NCI-H1048 (cell line): ENCODE measurements at regions not wholly inside any gene's neighbourhood (a gene's known extent, or its start where the extent isn't known, plus 50 kb on each side); places are given as distances from the start of the nearest gene placed in this dataset.

Source experiments
- DNase-seq: peaks from one replicate; lab custom pipeline; 2025; lab: John Stamatoyannopoulos, UW

DNA sequence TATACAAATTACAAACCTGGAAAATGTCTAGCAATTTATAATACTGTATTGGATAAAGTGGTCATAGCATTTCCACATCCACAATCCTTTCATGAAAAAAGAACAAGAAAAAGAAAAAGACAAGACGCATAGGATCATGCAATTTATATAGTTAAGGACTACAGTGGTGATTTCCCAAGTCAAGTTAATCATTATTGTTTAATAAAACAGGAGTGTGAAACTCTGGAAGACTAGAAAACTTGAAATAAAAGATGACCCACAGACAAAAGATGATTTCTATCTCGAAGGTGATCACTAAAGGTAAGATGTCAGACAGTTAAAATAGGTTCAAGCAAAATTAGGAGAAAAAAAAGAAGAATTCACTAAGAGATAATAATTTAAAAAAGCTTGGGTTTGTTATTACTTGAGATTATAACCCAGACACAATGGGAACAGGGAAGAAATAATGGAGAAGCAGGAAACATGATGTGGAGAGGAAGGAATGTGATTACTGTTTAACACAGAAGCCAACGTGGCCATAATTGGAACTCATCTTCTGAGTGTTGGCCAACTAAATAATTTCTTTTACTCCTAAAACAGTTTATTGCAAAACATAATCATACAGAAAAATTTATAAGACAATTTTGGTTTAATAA, 441.2 kb upstream of the ANO3 start:
- no peak for DNase-seq

DNA sequence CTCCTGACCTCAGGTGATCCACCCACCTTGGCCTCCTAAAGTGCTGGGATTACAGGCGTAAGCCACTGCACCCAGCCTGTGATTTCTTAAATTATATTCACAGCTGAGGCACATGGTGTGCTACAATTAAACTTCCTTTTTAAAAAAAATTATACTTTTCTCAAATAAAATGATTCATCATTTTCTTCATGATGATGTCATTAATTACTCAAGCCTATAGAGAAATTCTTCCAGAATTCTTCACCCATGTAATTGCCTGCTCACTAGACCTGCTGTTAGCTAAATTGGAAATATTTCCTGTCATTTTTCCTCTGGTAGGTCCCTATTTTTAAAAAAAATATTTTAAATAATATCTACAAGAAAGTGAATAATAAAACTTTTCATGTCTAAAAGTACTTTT, 440.0 kb upstream of the ANO3 start:
- no peak for DNase-seq

DNA sequence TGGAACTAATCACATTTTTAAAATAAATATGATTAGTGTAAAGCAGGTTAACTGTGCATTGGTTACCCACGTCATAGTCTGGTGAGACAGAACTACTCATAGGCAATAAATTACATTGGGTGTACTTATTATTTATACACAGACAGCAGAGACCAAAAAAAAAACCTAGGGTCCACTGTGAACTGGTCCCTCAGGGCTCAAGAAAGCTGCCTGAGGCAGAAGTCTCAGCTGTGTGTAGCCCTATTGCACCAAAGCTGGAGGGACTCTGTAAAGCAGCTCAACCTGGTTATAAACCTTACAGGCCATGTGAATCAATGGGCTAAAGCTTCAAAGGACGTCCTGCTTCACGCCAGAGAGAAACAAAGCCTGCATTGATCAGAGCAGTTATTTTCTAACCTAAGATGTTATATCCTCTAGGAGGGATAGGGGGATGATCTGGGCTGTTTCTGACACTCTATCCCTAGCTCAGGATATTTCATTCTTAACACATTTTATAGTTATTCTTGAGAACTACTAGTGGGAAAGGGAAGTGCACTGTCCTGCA, 432.2 kb upstream of the ANO3 start:
- no peak for DNase-seq

- no peak for DNase-seq
These were observed 431.1 kb upstream of the ANO3 start for GRCh38 chr11:25900814-25901213.

DNA sequence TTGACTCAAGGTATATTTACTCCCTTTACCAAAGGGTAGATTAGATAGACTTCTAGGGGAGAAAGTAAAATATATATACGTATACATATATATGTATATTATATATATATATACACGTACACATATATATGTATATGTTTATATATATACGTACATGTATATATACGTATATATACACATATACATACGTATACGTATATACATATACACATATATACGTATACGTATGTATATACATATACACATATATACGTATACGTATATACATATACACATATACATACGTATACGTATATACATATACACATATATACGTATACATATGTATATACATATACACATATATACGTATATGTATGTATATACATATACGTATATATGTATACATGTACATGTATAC, 430.5 kb upstream of the ANO3 start:
- no peak for DNase-seq

DNA sequence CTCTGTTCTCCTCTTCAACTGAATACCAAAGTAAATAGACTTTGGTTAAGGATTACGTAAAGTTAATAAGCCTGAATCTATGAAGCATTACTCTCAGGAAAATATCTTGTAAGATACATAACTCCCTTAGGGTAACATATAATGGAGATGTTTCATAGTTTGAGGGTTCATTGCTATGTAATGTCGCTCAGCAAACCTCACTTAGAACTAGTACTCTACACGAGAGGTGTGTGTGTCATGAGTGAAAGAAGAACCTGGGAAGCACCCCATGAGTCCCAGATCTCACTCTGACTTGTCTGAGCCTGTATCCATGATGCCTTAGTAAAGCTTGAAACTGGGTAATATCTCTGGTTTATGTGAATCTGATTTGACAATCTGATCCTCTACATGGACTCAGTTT, 429.5 kb upstream of the ANO3 start:
- DNase-seq = no peak

DNA sequence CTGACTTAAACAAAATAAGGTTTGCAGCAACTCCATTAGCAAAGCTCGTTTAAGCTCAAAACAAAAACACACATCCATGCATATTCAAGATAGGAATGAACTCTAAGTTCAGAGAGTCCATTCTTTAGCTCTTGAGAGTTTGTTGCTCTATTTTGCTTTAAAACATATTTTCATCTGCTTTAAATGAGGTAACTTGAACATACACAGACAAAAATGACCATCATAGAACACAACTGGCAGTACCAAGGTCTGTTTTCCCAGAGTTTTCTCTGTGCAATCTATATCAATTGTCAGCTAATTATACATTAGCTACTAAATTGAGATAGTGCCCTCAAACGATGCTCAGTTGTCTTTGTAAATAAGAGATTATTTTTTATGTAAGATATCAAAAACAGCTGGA, 423.2 kb upstream of the ANO3 start:
- DNase-seq = no peak

DNA sequence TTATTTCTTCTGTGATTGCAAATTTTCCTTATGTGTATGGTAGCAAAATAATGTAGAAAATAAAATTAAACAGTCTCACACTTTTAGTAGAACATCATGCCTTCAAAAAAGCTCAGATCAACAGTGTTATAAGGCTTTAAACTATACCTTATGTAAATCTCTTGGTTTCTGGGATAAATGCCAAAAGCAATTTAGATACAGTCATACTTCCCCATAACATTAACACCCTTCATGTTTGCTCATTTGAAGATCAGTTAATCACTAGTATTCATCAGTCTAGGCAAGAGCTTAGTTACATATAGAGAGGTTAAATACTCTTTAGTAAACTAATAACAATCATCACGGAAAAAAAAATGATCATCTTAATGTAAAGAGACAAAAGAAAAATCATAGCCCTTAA, 421.8 kb upstream of the ANO3 start:
- peak; percentile 50 for DNase-seq

- DNase-seq = no peak
These were observed 411.6 kb upstream of the ANO3 start for GRCh38 chr11:25920356-25920755.

- no peak for DNase-seq
These were observed 407.3 kb upstream of the ANO3 start for GRCh38 chr11:25924586-25924985.

DNA sequence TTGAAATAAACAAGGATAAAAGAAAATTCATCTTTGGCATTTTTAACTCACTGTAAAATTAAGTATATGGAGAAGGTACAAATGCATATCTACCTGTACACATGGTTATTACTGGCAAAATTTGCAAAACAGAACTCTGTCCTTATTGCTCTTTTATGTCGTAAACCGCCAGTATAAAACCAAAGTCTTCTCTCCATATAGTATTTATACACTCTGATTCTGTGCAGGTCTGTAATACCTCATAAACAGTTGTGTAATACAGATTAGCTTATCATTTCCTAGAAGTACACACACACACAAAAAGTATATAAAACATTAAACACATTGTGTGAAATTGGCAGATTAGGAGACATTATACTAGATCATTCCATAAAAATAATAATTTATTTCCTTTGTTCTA, 406.6 kb upstream of the ANO3 start:
- DNase-seq = no peak

DNA sequence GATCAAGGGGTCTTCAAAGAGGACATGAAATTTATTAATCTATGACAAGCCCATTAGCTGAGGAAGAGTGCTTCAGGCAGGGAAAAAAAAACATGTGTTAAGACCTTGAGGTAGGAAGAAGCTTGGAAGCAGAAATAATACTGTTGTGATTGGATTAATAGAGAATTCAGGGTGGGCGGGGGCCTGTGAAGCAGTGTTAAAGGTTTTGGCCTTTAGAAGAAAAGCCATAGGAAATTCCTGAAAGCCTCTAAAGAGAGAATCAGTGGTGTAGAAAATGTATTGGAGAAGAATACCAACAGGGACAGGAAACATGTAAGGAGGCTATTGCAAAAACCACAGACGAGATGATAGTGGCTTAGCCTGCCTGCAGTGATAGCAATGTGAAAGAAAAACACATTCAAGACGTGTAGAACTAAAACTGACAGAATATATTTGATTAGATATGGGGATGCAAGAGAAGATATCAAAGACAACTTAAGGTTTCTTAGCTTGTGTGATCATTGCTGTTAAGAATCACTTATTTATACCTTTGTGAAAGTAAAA, 404.4 kb upstream of the ANO3 start:
- no peak for DNase-seq

DNA sequence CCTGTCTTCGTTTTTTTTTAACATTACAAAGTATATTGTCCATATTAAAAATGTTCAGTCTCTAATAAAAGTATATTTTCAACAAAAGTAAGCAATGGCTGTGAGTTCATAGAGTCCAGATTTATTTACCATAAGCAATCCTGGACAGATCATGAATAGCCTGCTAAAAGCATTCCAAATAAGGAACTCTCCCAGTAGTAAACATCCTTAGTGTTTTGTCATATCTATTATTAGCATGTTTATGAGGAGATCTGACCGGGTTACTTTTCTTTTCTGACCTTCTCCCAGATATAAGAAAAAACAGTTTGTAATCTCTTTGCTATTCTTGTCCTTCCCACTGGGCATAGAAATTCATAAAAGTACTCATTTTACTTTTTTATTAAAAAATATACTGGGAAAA, 403.9 kb upstream of the ANO3 start:
- no peak for DNase-seq

- no peak for DNase-seq
These were observed 393.0 kb upstream of the ANO3 start for GRCh38 chr11:25938952-25939351.

- DNase-seq = no peak
These were observed 392.2 kb upstream of the ANO3 start for GRCh38 chr11:25939691-25940090.

GRCh38 chr11:25941353-25941752, 390.6 kb upstream of the ANO3 start:
- no peak for DNase-seq

DNA sequence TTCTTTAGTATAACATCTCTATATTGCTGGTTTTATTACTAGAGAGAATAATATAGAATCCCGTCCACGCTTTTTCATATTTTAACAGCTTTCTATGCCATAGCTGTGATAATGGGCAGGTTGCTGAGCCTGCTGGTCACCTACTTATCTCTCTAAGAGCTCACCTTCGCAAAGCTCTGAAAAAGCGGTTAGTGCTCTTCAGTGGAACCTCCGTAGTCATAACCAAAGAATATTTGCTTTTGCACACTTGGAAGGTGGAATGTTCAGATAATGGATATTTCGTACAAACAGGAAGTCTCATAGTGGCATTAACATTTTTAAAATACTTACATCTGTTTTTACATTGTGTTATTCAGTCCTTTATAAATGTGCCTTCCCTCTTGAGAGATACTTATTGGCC, 388.9 kb upstream of the ANO3 start:
- DNase-seq = no peak

DNA sequence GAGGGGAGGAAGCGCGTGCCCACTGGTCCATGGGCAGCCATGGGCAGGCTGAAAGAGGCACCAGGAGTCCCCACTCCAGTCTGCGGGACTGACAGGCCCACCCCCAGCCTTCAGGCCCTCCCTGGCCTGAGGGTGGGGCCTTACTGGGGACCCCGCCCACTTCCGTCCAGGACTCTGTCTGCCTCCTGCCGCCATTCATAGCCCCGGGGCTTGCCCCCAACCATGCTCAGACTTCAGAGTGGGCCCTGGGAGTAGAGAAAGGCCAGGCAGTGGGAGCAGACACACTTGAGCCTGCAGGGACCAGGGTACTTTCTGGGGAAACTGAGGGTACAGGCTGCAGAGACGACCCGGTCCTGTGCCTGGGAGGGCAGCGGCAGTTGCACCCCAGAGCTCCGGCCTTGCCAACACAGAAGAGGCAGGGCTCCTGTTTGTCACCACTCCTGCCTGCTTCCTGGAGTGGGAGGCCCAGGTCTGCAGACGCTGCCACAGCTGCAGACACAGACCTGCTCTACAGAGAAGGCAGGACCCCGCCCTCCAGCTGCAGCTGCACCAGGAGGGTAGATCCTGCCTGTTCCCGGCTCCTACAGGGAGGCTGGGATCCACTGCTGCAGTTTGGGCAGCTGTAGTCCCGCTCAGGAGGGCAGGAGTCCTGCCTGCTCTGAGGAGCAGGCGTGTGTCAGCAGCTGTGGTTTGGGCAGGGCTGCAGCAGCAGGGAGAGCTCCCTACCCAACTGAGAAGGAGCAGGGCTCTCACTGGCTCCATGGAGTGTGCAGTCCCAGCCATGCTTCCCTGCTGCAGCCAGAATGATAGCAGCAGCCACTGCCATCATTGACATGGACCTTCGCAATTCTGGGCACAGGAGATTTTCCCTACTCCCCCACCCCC, 387.9 kb upstream of the ANO3 start:
- no peak for DNase-seq

DNA sequence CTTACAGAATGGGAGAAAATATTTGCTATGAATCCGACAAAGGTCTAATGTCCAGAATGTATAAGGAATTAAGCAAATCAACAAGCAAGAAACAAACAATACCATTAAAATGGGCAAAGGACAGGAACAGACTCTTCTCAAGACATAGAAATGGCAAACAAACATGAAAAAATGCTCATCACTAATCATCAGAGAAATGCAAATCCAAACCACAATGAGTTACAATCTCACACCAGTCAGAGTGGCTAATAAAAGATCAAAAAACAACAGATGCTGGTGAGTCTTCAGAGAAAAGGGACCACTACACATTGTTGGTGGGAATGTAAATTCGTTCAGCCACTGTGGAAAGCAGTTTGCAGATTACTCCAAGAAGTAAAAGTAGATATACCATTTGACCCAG, 382.0 kb upstream of the ANO3 start:
- no peak for DNase-seq

DNA sequence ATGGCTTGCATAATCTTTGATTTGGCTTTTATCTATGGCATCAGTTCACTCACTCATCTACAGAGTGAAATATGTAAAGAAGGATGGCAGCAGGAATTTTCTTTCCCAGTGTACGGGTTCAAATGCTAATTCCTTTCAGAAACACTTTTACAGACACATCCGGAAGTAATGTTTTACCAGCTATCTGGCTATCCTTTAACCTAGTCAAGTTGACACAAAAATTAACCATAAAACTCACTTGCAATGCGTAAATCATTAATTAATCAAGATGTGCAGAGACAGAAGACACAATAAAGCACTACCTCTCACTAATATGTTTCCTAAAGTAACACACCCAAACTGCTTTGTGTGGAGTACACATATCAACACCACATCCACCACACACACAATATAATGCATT, 378.9 kb upstream of the ANO3 start:
- DNase-seq = no peak

- no peak for DNase-seq
These were observed 373.9 kb upstream of the ANO3 start for GRCh38 chr11:25958045-25958444.

- no peak for DNase-seq
These were observed 370.4 kb upstream of the ANO3 start for GRCh38 chr11:25961539-25961938.
